Left lung (tissue), 4 donors: ENCODE measurements at regions not wholly inside any gene's neighbourhood (a gene's known extent, or its start where the extent isn't known, plus 50 kb on each side); places are given as distances from the start of the nearest gene placed in this dataset.

Experiments
- ATAC-seq: fragments of 200-7000 bp; cut with Tn5 transposase; one replicate; pipeline ENCODE4 v1.9.1; 2020; ENCODE audit warnings: moderate library complexity
- DNase-seq, 4 donors: peaks; one replicate each; pipeline ENCODE4 v3.0.0-alpha.2; 2013 to 2020
- H3K27ac ChIP-seq, 2 donors: fragments of 200-600 bp; sonication (generic) in 1 of 2; one replicate each; pipeline versions ENCODE4 v1.5.0 to v1.8.0; 2020 to 2021
- H3K27me3 ChIP-seq, 2 donors: fragments of 200-600 bp; sonication (generic) in 1 of 2; one replicate each; pipeline versions ENCODE4 v1.5.0 to v1.8.0; 2020 to 2021
- H3K36me3 ChIP-seq, 2 donors: fragments of 200-600 bp; sonication (generic) in 1 of 2; one replicate each; pipeline versions ENCODE4 v1.5.0 to v1.8.0; 2020 to 2021
- H3K4me1 ChIP-seq, 2 donors: fragments of 200-600 bp; one replicate each; pipeline ENCODE4 v1.8.0; 2021
- H3K4me3 ChIP-seq, 2 donors: fragments of 200-600 bp; sonication (generic) in 1 of 2; one replicate each; pipeline versions ENCODE4 v1.5.0 to v1.8.0; 2020 to 2021; ENCODE audit warnings: mild to moderate bottlenecking in 1 of 2
- H3K9me3 ChIP-seq, 2 donors: fragments of 200-600 bp; sonication (generic) in 1 of 2; one replicate each; pipeline versions ENCODE4 v1.5.0 to v1.8.0; 2020 to 2021
- CTCF ChIP-seq, 2 donors: fragments of 200-600 bp; sonication (generic) in 1 of 2; IDR thresholded peaks; one replicate each; pipeline versions ENCODE4 v1.5.0 to v1.8.0; 2021; ENCODE audit warnings: antibody characterized with exemption in 2 of 2
- intact Hi-C, 2 donors: fragments of 100-400 bp; cut with DNase I; formaldehyde crosslinking; loops; one replicate each; pipeline versions ENCODE4 v1.11.2 to v1.14.2; 2022
- donor health status: DM: no; HTN: yes; CAD: no.
- donor health status: DM: no; HTN: no; CAD: no.

GRCh38 chr21:16568661-16569060, 838.9 kb downstream of the USP25 start:
- H3K36me3 ChIP-seq, result no peaks in the 10 kb centered on the region
- ATAC-seq (peak; percentile 54), DNase-seq (no peak)
- intact Hi-C loops, result no loop called here
- H3K4me3 ChIP-seq, result no peak overlapping the region
- H3K4me1 ChIP-seq, result no peaks in the 10 kb centered on the region
- no peak for TF ChIP-seq CTCF (IDR thresholded peaks at IDR 0.05)
- H3K27ac ChIP-seq, result no peak overlapping the region
- no peaks in the 10 kb centered on the region for H3K27me3 ChIP-seq
- H3K9me3 ChIP-seq, result no peaks in the 10 kb centered on the region

- TF ChIP-seq CTCF (IDR thresholded peaks at IDR 0.05), result no peak
- Histone ChIP-seq H3K4me1 (no peaks in the 10 kb centered on the region), H3K9me3 (no peaks in the 10 kb centered on the region), H3K27ac (no peak overlapping the region), H3K4me3 (no peak overlapping the region), H3K36me3 (no peaks in the 10 kb centered on the region), H3K27me3 (no peaks in the 10 kb centered on the region)
- intact Hi-C loops, result no loop called here
- no peak for ATAC-seq
- DNase-seq, result no peak
These were observed 839.9 kb downstream of the USP25 start for GRCh38 chr21:16569679-16570078.

- ATAC-seq (no peak), DNase-seq (no peak)
- Histone ChIP-seq H3K4me3 (no peak overlapping the region), H3K27ac (no peak overlapping the region), H3K27me3 (no peaks in the 10 kb centered on the region), H3K9me3 (no peaks in the 10 kb centered on the region), H3K4me1 (no peaks in the 10 kb centered on the region), H3K36me3 (no peaks in the 10 kb centered on the region)
- TF ChIP-seq CTCF (IDR thresholded peaks at IDR 0.05), result no peak
- intact Hi-C loops, result no loop called here
These were observed 840.4 kb downstream of the USP25 start for GRCh38 chr21:16570171-16570570.

GRCh38 chr21:16570856-16571255, 841.1 kb downstream of the USP25 start:
- Histone ChIP-seq H3K4me1 (no peaks in the 10 kb centered on the region), H3K4me3 (no peak overlapping the region), H3K36me3 (no peaks in the 10 kb centered on the region), H3K9me3 (no peaks in the 10 kb centered on the region), H3K27ac (no peak overlapping the region), H3K27me3 (no peaks in the 10 kb centered on the region)
- DNase-seq, result no peak
- no peak for TF ChIP-seq CTCF (IDR thresholded peaks at IDR 0.05)
- intact Hi-C loops, result no loop called here
- ATAC-seq, result no peak

GRCh38 chr21:16571594-16571993, 841.8 kb downstream of the USP25 start:
- Histone ChIP-seq H3K27ac (no peak overlapping the region), H3K4me1 (no peaks in the 10 kb centered on the region), H3K4me3 (no peak overlapping the region), H3K36me3 (no peaks in the 10 kb centered on the region), H3K9me3 (no peaks in the 10 kb centered on the region), H3K27me3 (no peaks in the 10 kb centered on the region)
- intact Hi-C loops, result no loop called here
- ATAC-seq, result no peak
- DNase-seq, result no peak
- no peak for TF ChIP-seq CTCF (IDR thresholded peaks at IDR 0.05)
